Activated CD4-positive, alpha-beta T cell treated with anti-CD3 and anti-CD28 coated beads, Interleukin-2, amount 10 ng/mL, durations not matched to agents 7 days and 5 days (primary cell): ENCODE measurements at regions not wholly inside any gene's neighbourhood (a gene's known extent, or its start where the extent isn't known, plus 50 kb on each side); places are given as distances from the start of the nearest gene placed in this dataset.

Source experiments
- CTCF ChIA-PET: fragments of 350-600 bp; sonication (Branson Sonifier 250); formaldehyde crosslinking; loops from one replicate; lab custom pipeline; 2021; ENCODE audit warnings: antibody characterized with exemption; lab: Charles Lee
- POLR2A ChIA-PET: fragments of 350-600 bp; sonication (Branson Sonifier 250); formaldehyde crosslinking; loops from one replicate; lab custom pipeline; 2021; ENCODE audit warnings: antibody characterized with exemption; lab: Charles Lee
- DNase-seq: peaks from one replicate; pipeline ENCODE4 v3.0.0-alpha.2; 2020
- H3K27ac Mint-ChIP-seq: one replicate; pipeline ENCODE4 v1.8.0; 2021; ENCODE audit warnings: mild to moderate bottlenecking, moderate library complexity, mixed read lengths
- H3K27me3 Mint-ChIP-seq: one replicate; pipeline ENCODE4 v1.8.0; 2021; ENCODE audit warnings: mixed read lengths
- H3K36me3 Mint-ChIP-seq: one replicate; pipeline ENCODE4 v1.8.0; 2021; ENCODE audit warnings: low read depth, mixed read lengths
- H3K4me1 Mint-ChIP-seq: one replicate; pipeline ENCODE4 v1.8.0; 2021; ENCODE audit warnings: mixed read lengths
- H3K4me3 Mint-ChIP-seq: one replicate; pipeline ENCODE4 v1.8.0; 2021; ENCODE audit warnings: mild to moderate bottlenecking, moderate library complexity, mixed read lengths
- H3K9me3 Mint-ChIP-seq: one replicate; pipeline ENCODE4 v1.8.0; 2021; ENCODE audit warnings: mixed read lengths

GRCh38 chr12:102562836-102563425 is 82.6 kb upstream of the IGF1 start:
- POLR2A ChIA-PET: no interaction called here
- Mint-ChIP-seq H3K9me3 (no peaks in the 10 kb centered on the region), H3K4me3 (no peak overlapping the region), H3K27me3 (no peaks in the 10 kb centered on the region), H3K27ac (no peak overlapping the region), H3K4me1 (no peaks in the 10 kb centered on the region), H3K36me3 (no peaks in the 10 kb centered on the region)
- DNase-seq: no peak
- CTCF ChIA-PET: no interaction called here

GRCh38 chr12:102551186-102551585 is 70.8 kb upstream of the IGF1 start:
- H3K27me3 Mint-ChIP-seq: peaks cover 2% of the 10 kb centered on the region
- H3K4me1 Mint-ChIP-seq: no peaks in the 10 kb centered on the region
- H3K27ac Mint-ChIP-seq: no peak overlapping the region
- H3K36me3 Mint-ChIP-seq: no peaks in the 10 kb centered on the region
- no peaks in the 10 kb centered on the region for H3K9me3 Mint-ChIP-seq
- no peak overlapping the region for H3K4me3 Mint-ChIP-seq
- POLR2A ChIA-PET: no interaction called here
- DNase-seq: no peak
- CTCF ChIA-PET: interaction anchor here (1.1 kb wide), 1 partner anchor 434 kb away, joined by 4 read pairs; no protein-coding TSS in a partner anchor

GRCh38 chr12:102549691-102550090 is 69.3 kb upstream of the IGF1 start:
- POLR2A ChIA-PET: no interaction called here
- DNase-seq: no peak
- CTCF ChIA-PET: interaction anchor here (0.7 kb wide), 1 partner anchor 8 kb away, joined by 7 read pairs; no protein-coding TSS in a partner anchor
- H3K4me1 Mint-ChIP-seq: no peaks in the 10 kb centered on the region
- H3K36me3 Mint-ChIP-seq: no peaks in the 10 kb centered on the region
- no peak overlapping the region for H3K4me3 Mint-ChIP-seq
- no peak overlapping the region for H3K27ac Mint-ChIP-seq
- H3K9me3 Mint-ChIP-seq: no peaks in the 10 kb centered on the region
- H3K27me3 Mint-ChIP-seq: peaks cover 6% of the 10 kb centered on the region

GRCh38 chr12:102548543-102548942 is 68.2 kb upstream of the IGF1 start:
- DNase-seq: no peak
- CTCF ChIA-PET: no interaction called here
- POLR2A ChIA-PET: no interaction called here
- H3K27me3 Mint-ChIP-seq: peaks cover 4% of the 10 kb centered on the region
- H3K4me3 Mint-ChIP-seq: no peak overlapping the region
- no peaks in the 10 kb centered on the region for H3K9me3 Mint-ChIP-seq
- H3K27ac Mint-ChIP-seq: no peak overlapping the region
- no peaks in the 10 kb centered on the region for H3K36me3 Mint-ChIP-seq
- H3K4me1 Mint-ChIP-seq: peaks cover 5% of the 10 kb centered on the region

- CTCF ChIA-PET: no interaction called here
Measured at GRCh38 chr12:102543494-102544485, 63.4 kb upstream of the IGF1 start.

GRCh38 chr12:102542816-102543440 is 62.6 kb upstream of the IGF1 start:
- no peak for DNase-seq
- ChIA-PET CTCF (interaction anchor here (0.9 kb wide), 1 partner anchor 7 kb away, joined by 7 read pairs; no protein-coding TSS in a partner anchor), POLR2A (no interaction called here)
- Mint-ChIP-seq H3K9me3 (no peaks in the 10 kb centered on the region), H3K4me3 (no peak overlapping the region), H3K27me3 (peaks cover 4% of the 10 kb centered on the region), H3K27ac (no peak overlapping the region), H3K36me3 (no peaks in the 10 kb centered on the region), H3K4me1 (peaks cover 5% of the 10 kb centered on the region)

More at GRCh38 chr12:102543494-102544485, 63.4 kb upstream of the IGF1 start:
- Mint-ChIP-seq H3K27me3 (peaks cover 4% of the 10 kb centered on the region), H3K9me3 (no peaks in the 10 kb centered on the region), H3K4me3 (no peak overlapping the region), H3K27ac (no peak overlapping the region), H3K4me1 (peaks cover 5% of the 10 kb centered on the region), H3K36me3 (no peaks in the 10 kb centered on the region)
- DNase-seq: peak; percentile 7
- POLR2A ChIA-PET: no interaction called here

GRCh38 chr12:102540815-102541385 is 60.5 kb upstream of the IGF1 start:
- H3K9me3 Mint-ChIP-seq: no peaks in the 10 kb centered on the region
- H3K27me3 Mint-ChIP-seq: peaks cover 4% of the 10 kb centered on the region
- H3K4me3 Mint-ChIP-seq: no peak overlapping the region
- CTCF ChIA-PET: no interaction called here
- no peak for DNase-seq
- H3K4me1 Mint-ChIP-seq: peaks cover 5% of the 10 kb centered on the region
- H3K36me3 Mint-ChIP-seq: no peaks in the 10 kb centered on the region
- POLR2A ChIA-PET: no interaction called here
- no peak overlapping the region for H3K27ac Mint-ChIP-seq

- no peaks in the 10 kb centered on the region for H3K36me3 Mint-ChIP-seq
- peaks cover 5% of the 10 kb centered on the region for H3K4me1 Mint-ChIP-seq
- CTCF ChIA-PET: no interaction called here
- POLR2A ChIA-PET: no interaction called here
- H3K4me3 Mint-ChIP-seq: no peak overlapping the region
- no peak overlapping the region for H3K27ac Mint-ChIP-seq
- H3K9me3 Mint-ChIP-seq: no peaks in the 10 kb centered on the region
- peaks cover 3% of the 10 kb centered on the region for H3K27me3 Mint-ChIP-seq
- DNase-seq: no peak
Measured at GRCh38 chr12:102539651-102540553, 59.5 kb upstream of the IGF1 start.

GRCh38 chr12:102535306-102535705 is 54.9 kb upstream of the IGF1 start:
- DNase-seq: no peak
- H3K27me3 Mint-ChIP-seq: no peaks in the 10 kb centered on the region

GRCh38 chr12:102534899-102535298 is 54.5 kb upstream of the IGF1 start:
- no peak for DNase-seq
- no peaks in the 10 kb centered on the region for H3K4me1 Mint-ChIP-seq
- H3K27ac Mint-ChIP-seq: no peak overlapping the region
- no peaks in the 10 kb centered on the region for H3K36me3 Mint-ChIP-seq
- no peak overlapping the region for H3K4me3 Mint-ChIP-seq
- POLR2A ChIA-PET: no interaction called here
- no peaks in the 10 kb centered on the region for H3K27me3 Mint-ChIP-seq
- CTCF ChIA-PET: no interaction called here
- H3K9me3 Mint-ChIP-seq: no peaks in the 10 kb centered on the region

More at GRCh38 chr12:102535306-102535705, 54.9 kb upstream of the IGF1 start:
- Mint-ChIP-seq H3K9me3 (no peaks in the 10 kb centered on the region), H3K36me3 (no peaks in the 10 kb centered on the region), H3K27ac (no peak overlapping the region), H3K4me3 (no peak overlapping the region), H3K4me1 (no peaks in the 10 kb centered on the region)
- CTCF ChIA-PET: no interaction called here
- POLR2A ChIA-PET: no interaction called here

- ChIA-PET POLR2A (no interaction called here), CTCF (no interaction called here)
- no peaks in the 10 kb centered on the region for H3K36me3 Mint-ChIP-seq
- no peak overlapping the region for H3K4me3 Mint-ChIP-seq
- H3K27ac Mint-ChIP-seq: no peak overlapping the region
- DNase-seq: no peak
- no peaks in the 10 kb centered on the region for H3K9me3 Mint-ChIP-seq
- H3K4me1 Mint-ChIP-seq: no peaks in the 10 kb centered on the region
- H3K27me3 Mint-ChIP-seq: no peaks in the 10 kb centered on the region
Measured at GRCh38 chr12:102533483-102534215, 53.3 kb upstream of the IGF1 start.
